H1 (cell line): ENCODE measurements at regions not wholly inside any gene's neighbourhood (a gene's known extent, or its start where the extent isn't known, plus 50 kb on each side); places are given as distances from the start of the nearest gene placed in this dataset.

Experiments used
- CTCF ChIA-PET: fragments of 300-600 bp; sonication (Branson Sonifier 250); formaldehyde crosslinking; loops from one replicate; lab custom pipeline; 2021; ENCODE audit not compliant: partially characterized antibody; lab: Charles Lee
- POLR2A ChIA-PET: fragments of 300-600 bp; sonication (Branson Sonifier 250); formaldehyde crosslinking; loops from one replicate; lab custom pipeline; 2021; ENCODE audit warnings: inconsistent platforms; ENCODE audit not compliant: partially characterized antibody; lab: Charles Lee
- DNase-seq, 2 experiments: peaks; one replicate each; pipeline versions ENCODE4 v3.0.0 to v3.0.0-alpha.2; 2010 to 2022; ENCODE audit warnings: low spot score in 2 of 2, low read depth in 1 of 2, mixed read lengths in 1 of 2
- FAIRE-seq: peaks from 2 replicates; lab custom pipeline; 2011; peaks lifted over from hg19 to GRCh38; lab: Jason Lieb, UNC
- H2AFZ ChIP-seq: 2 replicates; pipeline ENCODE4 v1.8.1; 2012; ENCODE audit warnings: low read length, inconsistent platforms
- H2AK5ac ChIP-seq: 2 replicates; pipeline ENCODE4 v1.6.1; 2013; ENCODE audit warnings: low read depth, low read length
- H2BK120ac ChIP-seq: replicated peaks from 2 replicates; pipeline ENCODE3; 2013; ENCODE audit warnings: low read depth, low read length, inconsistent platforms
- H2BK12ac ChIP-seq: 2 replicates; pipeline ENCODE4 v1.6.1; 2013; ENCODE audit warnings: low read depth, low read length
- H2BK15ac ChIP-seq: 2 replicates; pipeline ENCODE4 v1.6.1; 2013; ENCODE audit warnings: low read length
- H2BK20ac ChIP-seq: 2 replicates; pipeline ENCODE4 v1.6.1; 2013; ENCODE audit warnings: low read length
- H2BK5ac ChIP-seq: 2 replicates; pipeline ENCODE4 v1.6.1; 2013; ENCODE audit warnings: low read depth, low read length
- H3K14ac ChIP-seq: 2 replicates; pipeline ENCODE4 v1.6.1; 2013; ENCODE audit warnings: inconsistent platforms; ENCODE audit not compliant: insufficient read length
- H3K18ac ChIP-seq: 2 replicates; pipeline ENCODE4 v1.6.1; 2013; ENCODE audit warnings: low read length; ENCODE audit errors: extremely low read depth
- H3K23ac ChIP-seq: 2 replicates; pipeline ENCODE4 v1.6.1; 2013; ENCODE audit warnings: inconsistent platforms; ENCODE audit not compliant: insufficient read length
- H3K23me2 ChIP-seq: 2 replicates; pipeline ENCODE4 v1.6.1; 2013; ENCODE audit warnings: low read depth, low read length
- H3K27ac ChIP-seq: 2 replicates; pipeline ENCODE4 v1.6.1; 2011; ENCODE audit warnings: low read depth, low read length, inconsistent platforms
- H3K27me3 ChIP-seq, 4 experiments: replicated peaks in 1 of 4; 1 replicate in 1 of 4; 2 replicates in 3 of 4; pipeline versions ENCODE4 v1.6.1 to v1.8.1; 2011 to 2013; ENCODE audit warnings: low read length in 3 of 4, mild to moderate bottlenecking in 3 of 4, inconsistent platforms in 2 of 4, mixed read lengths in 2 of 4, moderate library complexity in 1 of 4; ENCODE audit not compliant: control insufficient read depth in 3 of 4, insufficient read depth in 3 of 4; ENCODE audit errors: extremely low read depth in 1 of 4
- H3K36me3 ChIP-seq, 4 experiments: 2 replicates each; pipeline versions ENCODE4 v1.6.1 to v1.8.1; 2011 to 2013; ENCODE audit warnings: mild to moderate bottlenecking in 4 of 4, low read length in 3 of 4, moderate library complexity in 2 of 4, control low read depth in 1 of 4, inconsistent platforms in 1 of 4; ENCODE audit not compliant: insufficient read depth in 4 of 4, control insufficient read depth in 2 of 4
- H3K4ac ChIP-seq: replicated peaks from 2 replicates; pipeline ENCODE3; 2013; ENCODE audit warnings: low read length, low read depth, mixed read lengths, inconsistent platforms; ENCODE audit not compliant: insufficient read length
- H3K4me1 ChIP-seq, 4 experiments: replicated peaks in 1 of 4; 1 replicate in 1 of 4; 2 replicates in 3 of 4; pipeline versions ENCODE4 v1.6.1 to v1.8.1; 2011 to 2013; ENCODE audit warnings: low read length in 3 of 4, inconsistent platforms in 2 of 4, mixed read lengths in 1 of 4; ENCODE audit not compliant: insufficient read depth in 4 of 4, control insufficient read depth in 3 of 4
- H3K4me2 ChIP-seq, 2 experiments: 2 replicates each; pipeline versions ENCODE4 v1.6.1 to v1.8.1; 2011 to 2013; ENCODE audit warnings: low read depth in 2 of 2, low read length in 2 of 2, control low read depth in 1 of 2, inconsistent platforms in 1 of 2, mild to moderate bottlenecking in 1 of 2; ENCODE audit not compliant: insufficient read depth in 1 of 2
- H3K4me3 ChIP-seq, 4 experiments: fragments of 200-600, 300-600 bp in 1 of 4; sonication (generic), shearing (Covaris generic), sonication (Bioruptor Twin) in 1 of 4; 2 replicates each; pipeline versions ENCODE4 v1.5.1 to v1.8.1; 2011 to 2016; ENCODE audit warnings: low read length in 4 of 4, low read depth in 3 of 4, control low read depth in 2 of 4, inconsistent platforms in 2 of 4, mild to moderate bottlenecking in 2 of 4, mixed read lengths in 1 of 4, moderate library complexity in 1 of 4; ENCODE audit not compliant: insufficient read depth in 2 of 4; ENCODE audit errors: extremely low read depth in 1 of 4
- H3K56ac ChIP-seq: replicated peaks from 2 replicates; pipeline ENCODE3; 2013; ENCODE audit warnings: low read depth, mild to moderate bottlenecking, mixed read lengths, low read length, inconsistent platforms; ENCODE audit not compliant: insufficient read length
- H3K79me1 ChIP-seq: 2 replicates; pipeline ENCODE4 v1.6.1; 2013; ENCODE audit warnings: low read depth, low read length, control low read depth
- H3K79me2 ChIP-seq, 2 experiments: 2 replicates each; pipeline versions ENCODE4 v1.6.1 to v1.8.1; 2012 to 2013; ENCODE audit warnings: low read length in 2 of 2, mild to moderate bottlenecking in 2 of 2, inconsistent platforms in 1 of 2; ENCODE audit not compliant: insufficient read depth in 2 of 2, control insufficient read depth in 1 of 2
- H3K9ac ChIP-seq, 4 experiments: replicated peaks in 1 of 4; 1 replicate in 1 of 4; 2 replicates in 3 of 4; pipeline versions ENCODE4 v1.6.1 to v1.8.1; 2011 to 2013; ENCODE audit warnings: low read depth in 3 of 4, low read length in 3 of 4, control low read depth in 2 of 4, mild to moderate bottlenecking in 2 of 4, moderate library complexity in 2 of 4, inconsistent platforms in 1 of 4; ENCODE audit errors: extremely low read depth in 1 of 4
- H3K9me3 ChIP-seq, 2 experiments: 2 replicates each; pipeline versions ENCODE4 v1.6.1 to v1.8.1; 2012 to 2013; ENCODE audit warnings: mild to moderate bottlenecking in 2 of 2, moderate library complexity in 2 of 2, control low read depth in 1 of 2, inconsistent platforms in 1 of 2, low read depth in 1 of 2, low read length in 1 of 2, mixed read lengths in 1 of 2; ENCODE audit not compliant: insufficient read depth in 2 of 2
- H4K20me1 ChIP-seq, 2 experiments: replicated peaks in 1 of 2; 2 replicates each; pipeline versions ENCODE3 to v1.8.1; 2011 to 2013; ENCODE audit warnings: inconsistent platforms in 2 of 2, low read length in 2 of 2, mild to moderate bottlenecking in 1 of 2; ENCODE audit not compliant: insufficient read depth in 2 of 2, control insufficient read depth in 1 of 2
- H4K5ac ChIP-seq: 2 replicates; pipeline ENCODE4 v1.6.1; 2013; ENCODE audit warnings: low read length, low read depth, mixed read lengths, inconsistent platforms; ENCODE audit not compliant: insufficient read length
- H4K8ac ChIP-seq: 2 replicates; pipeline ENCODE4 v1.8.0; 2013; ENCODE audit warnings: mild to moderate bottlenecking, moderate library complexity, low read length, inconsistent platforms; ENCODE audit not compliant: insufficient read depth; ENCODE audit errors: extremely low read depth
- H4K91ac ChIP-seq: replicated peaks from 2 replicates; pipeline ENCODE3; 2013; ENCODE audit warnings: low read length, mixed read lengths, inconsistent platforms; ENCODE audit not compliant: insufficient read length
- BCL11A ChIP-seq, 2 experiments: IDR thresholded peaks; one replicate each; pipeline ENCODE4 v1.6.1; 2011; ENCODE audit warnings: low read depth in 2 of 2, low read length in 2 of 2, mild to moderate bottlenecking in 2 of 2
- CBX5 ChIP-seq: fragments of 300-800, 300-1000 bp; sonication (generic); IDR thresholded peaks from 2 replicates; pipeline ENCODE4 v1.7.1; 2016; ENCODE audit warnings: antibody characterized with exemption, low read length, low read depth
- CREB1 ChIP-seq: IDR thresholded peaks from 2 replicates; pipeline ENCODE4 v1.6.1; 2012; ENCODE audit warnings: inconsistent platforms
- CTBP2 ChIP-seq: IDR thresholded peaks from 2 replicates; pipeline ENCODE4 v1.7.0; 2011; ENCODE audit warnings: borderline replicate concordance, mild to moderate bottlenecking, moderate library complexity, mixed read lengths, low read length; ENCODE audit not compliant: insufficient read depth, insufficient read length
- KDM4A ChIP-seq: IDR thresholded peaks from one replicate; pipeline ENCODE4 v1.7.1; 2012; ENCODE audit warnings: low read depth, mild to moderate bottlenecking, moderate library complexity, low read length, inconsistent platforms; ENCODE audit not compliant: severe bottlenecking
- MAX ChIP-seq: IDR thresholded peaks from 2 replicates; pipeline ENCODE4 v1.6.1; 2012; ENCODE audit warnings: inconsistent platforms
- NRF1 ChIP-seq: IDR thresholded peaks from 2 replicates; pipeline ENCODE4 v1.6.1; 2011; ENCODE audit warnings: mild to moderate bottlenecking, low read depth, low read length, improper control_type of control experiment
- RAD21 ChIP-seq, 2 experiments: IDR thresholded peaks in 1 of 2; conservative IDR thresholded peaks in 1 of 2; 2 replicates each; pipeline ENCODE4 v1.6.1; 2011; ENCODE audit warnings: low read depth in 2 of 2, low read length in 2 of 2, improper control_type of control experiment in 1 of 2, inconsistent platforms in 1 of 2, mild to moderate bottlenecking in 1 of 2, moderate library complexity in 1 of 2
- RFX5 ChIP-seq: IDR thresholded peaks from 2 replicates; pipeline ENCODE4 v1.6.1; 2011; ENCODE audit warnings: low read depth, low read length, improper control_type of control experiment, borderline replicate concordance
- SAP30 ChIP-seq: fragments of 300-600 bp; sonication (generic); IDR thresholded peaks from 2 replicates; pipeline ENCODE4 v1.7.1; 2012; ENCODE audit warnings: low read length, moderate library complexity, mild to moderate bottlenecking, inconsistent platforms; ENCODE audit not compliant: insufficient read depth, insufficient replicate concordance
- SP4 ChIP-seq: IDR thresholded peaks from 2 replicates; pipeline ENCODE4 v1.6.1; 2012; ENCODE audit warnings: low read length, inconsistent platforms
- TCF12 ChIP-seq: IDR thresholded peaks from 2 replicates; pipeline ENCODE4 v1.6.1; 2011; ENCODE audit warnings: low read depth, mild to moderate bottlenecking, low read length
- USF2 ChIP-seq: IDR thresholded peaks from 2 replicates; pipeline ENCODE4 v1.6.1; 2011; ENCODE audit warnings: low read length, improper control_type of control experiment
- WGBS, 2 experiments: shearing (Covaris generic) in 1 of 2; methylation state at CpG; one replicate each; pipeline versions ENCODE4 v1.1.6 to v1.1.7; 2013 to 2015; ENCODE audit warnings: low lambda C conversion rate in 2 of 2, mixed read lengths in 2 of 2, inconsistent platforms in 1 of 2, low coverage in 1 of 2, missing lambda C conversion rate in 1 of 2; ENCODE audit not compliant: insufficient replicate concordance in 2 of 2, insufficient coverage in 1 of 2, insufficient read length in 1 of 2; ENCODE audit errors: extremely low coverage in 1 of 2, missing lambda C conversion rate in 1 of 2; 5-methylcytosine and 5-hydroxymethylcytosine counted together

- Histone ChIP-seq H3K9ac (no peak overlapping the region), H4K5ac (no peak overlapping the region), H3K23me2 (no peaks in the 10 kb centered on the region), H2AK5ac (no peak overlapping the region), H3K27ac (no peak overlapping the region), H3K14ac (no peak overlapping the region), H3K4me2 (no peak overlapping the region), H3K79me1 (no peaks in the 10 kb centered on the region), H4K8ac (no peak overlapping the region), H2BK5ac (no peak overlapping the region), H3K79me2 (no peaks in the 10 kb centered on the region), H2AFZ (no peak overlapping the region), H3K4me1 (peaks cover 0 to 15% (median 5%) of the 10 kb centered on the region in 4 experiments; a peak in 4 of 7 replicates), H3K27me3 (no peaks in the 10 kb centered on the region), H4K20me1 (no peaks in the 10 kb centered on the region), H2BK20ac (no peak overlapping the region), H3K4me3 (no peak overlapping the region), H3K9me3 (peaks cover 6 to 7% of the 10 kb centered on the region in 2 experiments), H2BK15ac (no peak overlapping the region), H3K4ac (no peak overlapping the region), H4K91ac (no peak overlapping the region), H3K56ac (no peak overlapping the region), H2BK120ac (no peak overlapping the region), H2BK12ac (no peak overlapping the region), H3K36me3 (no peaks in the 10 kb centered on the region), H3K23ac (no peak overlapping the region), H3K18ac (no peak overlapping the region)
- DNase-seq (no peak), FAIRE-seq (no peak)
- ChIA-PET CTCF (interaction anchor here (1.3 to 5.9 kb wide), 2 partner anchors 8 to 11 kb away, joined by 3 to 29 read pairs; no protein-coding TSS in a partner anchor), POLR2A (no interaction called here)
- 89% methylated on average over 3 of the region's 3 CpGs; no CpG with 5 or more reads in 1 of the 2 experiments for WGBS, 2 experiments
- no peak for TF ChIP-seq MAX
- no peak for TF ChIP-seq KDM4A
- no peak for TF ChIP-seq TCF12
- TF ChIP-seq CBX5: no peak
- TF ChIP-seq SAP30: no peak
- TF ChIP-seq SP4: no peak
- TF ChIP-seq RAD21 (IDR thresholded peaks at IDR 0.05 in 1 of 2, conservative IDR thresholded peaks at IDR 0.05 in 1 of 2; ENCODE audit: low read depth in 2 of 2, low read length in 2 of 2): no peak
- no peak for TF ChIP-seq RFX5
- TF ChIP-seq CREB1: no peak
- TF ChIP-seq BCL11A (IDR thresholded peaks at IDR 0.05; ENCODE audit: low read depth in 2 of 2, low read length in 2 of 2): no peak
- no peak for TF ChIP-seq NRF1
- no peak for TF ChIP-seq CTBP2
- TF ChIP-seq USF2: no peak
Observed at GRCh38 chr12:29880987-29881386, 97.2 kb upstream of the TMTC1 start.
